GOT3 (cell line): ENCODE measurements at regions not wholly inside any gene's neighbourhood (a gene's known extent, or its start where the extent isn't known, plus 50 kb on each side); places are given as distances from the start of the nearest gene placed in this dataset.

ENCODE experiments used
- DNase-seq: peaks from one replicate; lab custom pipeline; 2025; ENCODE audit warnings: mixed read lengths; lab: John Stamatoyannopoulos, UW

GRCh38 chr13:77480066-77480465, 55.4 kb upstream of the SCEL start:
- DNase-seq = no peak

DNA sequence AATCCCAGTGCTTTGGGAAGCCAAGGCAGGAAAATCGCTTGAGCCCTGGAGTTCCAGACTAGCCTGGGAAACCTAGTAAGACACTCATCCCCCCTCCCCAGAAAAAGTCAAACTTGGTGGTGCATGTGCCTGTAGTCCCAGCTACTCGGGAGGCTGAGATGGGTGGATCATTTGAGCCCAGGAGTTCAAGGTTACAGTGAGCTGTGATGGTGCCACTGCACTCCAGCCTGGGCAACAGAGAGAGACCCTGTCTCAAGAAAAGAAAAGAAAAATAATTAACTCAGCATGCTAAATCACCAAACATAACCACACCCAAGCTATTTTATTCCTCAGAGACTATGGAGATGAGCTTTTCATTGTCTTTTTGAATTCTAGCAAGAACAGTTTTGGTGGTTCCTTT, 56.2 kb upstream of the SCEL start:
- no peak for DNase-seq

DNA sequence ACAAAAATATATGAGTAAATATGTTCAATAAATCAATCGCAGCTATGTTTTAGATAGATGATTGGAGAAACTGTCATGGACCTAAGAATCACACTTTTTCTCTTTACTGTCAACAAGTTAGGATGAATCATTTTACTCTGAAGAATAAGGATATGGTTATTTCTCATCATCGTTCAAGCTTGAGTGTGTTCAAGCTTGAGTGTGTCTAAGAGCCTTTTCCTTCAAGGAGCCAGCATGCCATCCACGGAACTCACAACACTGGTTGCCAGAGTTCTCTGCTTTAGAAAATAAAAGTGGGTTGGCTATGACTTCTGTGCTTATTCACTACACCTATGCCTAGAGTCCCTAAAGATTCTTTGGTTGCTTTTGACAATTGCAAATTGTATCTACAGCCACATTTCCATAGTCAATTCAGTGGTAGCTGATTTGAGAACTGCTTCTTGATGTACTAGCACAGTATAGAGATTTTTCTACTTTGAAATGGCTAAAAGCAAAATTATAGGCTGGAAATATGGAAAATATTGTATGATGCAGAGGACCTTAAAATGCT, 58.1 kb upstream of the SCEL start:
- no peak for DNase-seq

- DNase-seq = no peak
Measured at GRCh38 chr13:77476456-77476855, 59.0 kb upstream of the SCEL start.

DNA sequence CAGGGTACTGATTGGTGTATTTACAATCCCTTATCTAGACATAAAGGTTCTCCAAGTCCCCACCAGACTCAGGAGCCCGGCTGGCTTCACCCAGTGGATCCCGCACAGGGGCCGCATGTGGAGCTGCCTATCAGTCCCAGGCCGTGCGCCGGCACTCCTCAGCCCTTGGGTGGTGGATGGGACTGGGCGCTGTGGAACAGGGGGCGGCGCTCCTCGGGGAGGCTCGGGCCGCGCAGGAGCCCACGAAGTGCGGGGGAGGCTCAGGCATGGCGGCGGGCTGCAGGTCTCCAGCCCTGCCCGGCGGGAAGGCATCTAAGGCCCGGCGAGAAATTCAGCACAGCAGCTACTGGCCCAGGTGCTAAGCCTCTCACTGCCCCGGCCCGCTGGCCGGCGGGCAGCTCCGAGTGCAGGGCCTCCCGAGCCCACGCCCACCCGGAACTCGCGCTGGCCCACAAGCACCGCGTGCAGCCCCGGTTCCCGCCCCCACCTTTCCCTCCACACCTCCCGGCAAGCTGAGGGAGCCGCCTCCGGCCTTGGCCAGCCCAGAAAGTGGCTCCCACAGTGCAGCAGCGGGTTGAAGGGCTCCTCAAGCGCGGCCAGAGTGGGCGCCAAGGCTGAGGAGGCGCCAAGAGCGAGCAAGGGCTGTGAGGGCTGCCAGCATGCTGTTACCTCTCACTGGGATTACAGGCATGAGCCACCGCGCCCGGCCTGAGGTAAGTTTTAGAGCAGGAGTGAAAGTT, 60.0 kb upstream of the SCEL start:
- DNase-seq = no peak

GRCh38 chr13:77470986-77471385, 64.5 kb upstream of the SCEL start:
- DNase-seq = no peak

GRCh38 chr13:77466753-77467422, 68.6 kb upstream of the SCEL start:
- DNase-seq = no peak

- no peak for DNase-seq
Measured at GRCh38 chr13:77465603-77466195, 69.8 kb upstream of the SCEL start.

DNA sequence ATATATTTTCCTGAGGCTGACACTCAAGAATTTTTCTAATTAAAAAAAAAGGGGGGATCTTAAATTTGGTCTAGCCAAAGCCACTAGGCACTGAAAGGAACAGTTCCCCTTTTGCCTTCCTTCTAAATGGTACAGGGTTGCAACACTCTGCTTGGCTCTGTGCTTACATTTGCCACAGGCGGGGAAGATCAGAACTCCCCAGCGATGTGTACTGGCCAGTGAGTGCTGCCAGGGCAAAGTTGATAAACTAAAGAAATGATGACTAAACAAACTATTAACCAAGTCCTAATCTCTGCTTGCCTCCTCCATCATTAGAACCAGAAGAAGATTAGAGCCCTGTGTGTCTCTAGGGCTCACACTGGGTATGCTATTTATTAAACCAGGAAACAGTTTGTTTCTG, 75.3 kb upstream of the SCEL start:
- DNase-seq = no peak

DNA sequence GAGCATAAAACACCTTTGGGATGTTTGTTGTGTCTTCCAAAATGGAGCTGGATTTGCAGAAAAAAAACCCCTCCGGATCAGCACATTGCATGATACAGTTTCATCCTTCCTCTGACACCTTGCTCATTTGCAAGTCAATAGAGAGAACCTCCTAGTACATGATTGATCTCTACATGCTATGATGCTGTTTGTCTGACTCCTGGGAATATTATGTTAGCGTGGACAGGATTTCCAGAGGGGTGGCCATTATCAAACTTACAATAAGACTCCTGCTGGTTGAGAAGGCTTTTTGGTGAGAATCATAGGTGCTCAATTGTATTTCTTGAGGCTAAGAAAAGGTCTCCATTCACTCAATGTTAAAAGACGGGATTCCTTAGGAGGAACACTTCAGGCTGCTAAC, 75.9 kb upstream of the SCEL start:
- no peak for DNase-seq

GRCh38 chr13:77458736-77459135, 76.8 kb upstream of the SCEL start:
- DNase-seq = no peak

DNA sequence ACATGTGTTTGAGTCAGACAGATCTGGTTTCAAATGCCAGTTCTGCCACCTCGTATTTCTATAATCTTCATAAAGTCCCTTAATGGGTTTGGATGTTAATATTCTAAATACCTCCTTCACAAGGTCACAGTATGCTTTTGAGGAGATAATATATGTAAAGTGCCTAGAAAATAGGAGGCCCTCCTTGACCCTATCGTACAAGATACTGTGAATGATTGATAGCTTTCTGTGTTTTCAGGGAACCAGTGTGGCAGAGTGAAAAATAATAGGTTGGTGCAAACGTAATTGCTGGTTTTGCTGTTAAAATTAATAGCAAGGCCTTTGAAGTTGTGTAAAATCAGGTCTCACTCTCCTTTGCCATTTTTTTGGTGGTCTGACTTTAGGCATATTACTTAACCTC, 77.5 kb upstream of the SCEL start:
- no peak for DNase-seq

GRCh38 chr13:77456271-77456670, 79.2 kb upstream of the SCEL start:
- no peak for DNase-seq

DNA sequence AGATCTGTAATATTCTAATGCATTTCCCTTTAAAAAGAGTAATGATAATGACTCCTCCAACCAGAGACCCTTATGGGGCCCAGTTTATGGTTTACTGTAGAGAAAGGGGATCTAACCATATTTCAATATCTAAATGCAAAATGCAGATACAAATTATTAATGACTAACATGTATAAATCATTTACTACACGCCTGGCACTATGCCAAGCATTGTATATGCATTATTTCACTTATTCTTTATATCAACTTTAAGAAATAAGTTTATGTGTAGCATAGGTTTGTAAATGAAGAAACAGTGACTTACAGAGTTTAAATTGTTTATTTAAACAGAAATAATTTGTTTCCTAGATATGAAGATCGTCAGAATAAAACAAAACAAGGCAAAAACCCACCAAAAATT, 86.2 kb upstream of the SCEL start:
- DNase-seq = no peak

DNA sequence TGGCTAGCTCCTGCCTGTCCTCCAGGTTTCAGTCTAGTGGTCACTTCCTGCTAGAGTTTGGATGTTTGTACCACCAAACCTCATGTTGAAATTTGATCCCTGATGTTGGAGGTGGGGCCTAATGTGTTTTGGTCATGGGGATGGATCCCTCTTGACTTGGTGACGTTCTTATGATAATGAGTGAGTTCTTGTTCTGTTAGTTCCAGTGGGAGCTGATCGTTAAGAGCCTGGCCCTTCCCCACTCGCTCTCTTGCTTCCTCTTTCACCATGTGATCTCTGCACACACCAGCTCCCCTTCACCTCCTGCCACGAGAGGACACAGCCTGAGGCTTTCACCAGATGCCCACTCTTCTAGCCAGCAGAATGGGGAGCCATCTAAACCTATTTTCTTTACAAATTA, 86.8 kb upstream of the SCEL start:
- DNase-seq = no peak

- no peak for DNase-seq
Measured at GRCh38 chr13:77443511-77443910, 92.0 kb upstream of the SCEL start.

GRCh38 chr13:77437267-77437666, 98.2 kb upstream of the SCEL start:
- no peak for DNase-seq

GRCh38 chr13:77434289-77434688, 101.2 kb upstream of the SCEL start:
- DNase-seq = no peak

- DNase-seq = no peak
Measured at GRCh38 chr13:77431449-77431848, 104.1 kb upstream of the SCEL start.

DNA sequence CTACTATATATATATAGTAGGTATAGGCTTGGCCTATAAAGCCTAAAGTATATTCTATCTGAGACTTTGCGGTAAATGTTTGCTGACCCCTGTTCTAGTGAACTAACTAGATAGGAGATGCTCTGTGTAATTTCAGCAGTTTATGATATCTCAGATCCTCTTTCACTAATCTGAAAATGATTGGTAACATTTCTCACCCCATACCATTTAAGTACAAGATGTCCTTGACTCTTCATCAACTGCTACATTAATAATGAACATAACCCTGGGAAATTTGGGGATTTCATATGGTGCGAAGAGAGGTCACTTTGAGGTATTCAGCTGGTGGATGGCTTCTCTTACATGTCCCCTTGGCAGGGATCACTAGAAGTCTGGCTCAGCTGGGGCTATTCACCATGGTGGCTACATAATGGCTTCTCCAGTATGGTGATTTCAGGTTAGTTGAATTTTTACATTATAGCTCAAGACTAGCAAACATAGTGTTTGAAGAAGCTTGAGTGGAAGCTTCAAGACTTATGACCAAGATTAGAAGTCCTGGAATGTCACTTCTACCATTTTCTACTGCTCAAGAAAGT, 103.6 kb upstream of the MYCBP2 start:
- no peak for DNase-seq

DNA sequence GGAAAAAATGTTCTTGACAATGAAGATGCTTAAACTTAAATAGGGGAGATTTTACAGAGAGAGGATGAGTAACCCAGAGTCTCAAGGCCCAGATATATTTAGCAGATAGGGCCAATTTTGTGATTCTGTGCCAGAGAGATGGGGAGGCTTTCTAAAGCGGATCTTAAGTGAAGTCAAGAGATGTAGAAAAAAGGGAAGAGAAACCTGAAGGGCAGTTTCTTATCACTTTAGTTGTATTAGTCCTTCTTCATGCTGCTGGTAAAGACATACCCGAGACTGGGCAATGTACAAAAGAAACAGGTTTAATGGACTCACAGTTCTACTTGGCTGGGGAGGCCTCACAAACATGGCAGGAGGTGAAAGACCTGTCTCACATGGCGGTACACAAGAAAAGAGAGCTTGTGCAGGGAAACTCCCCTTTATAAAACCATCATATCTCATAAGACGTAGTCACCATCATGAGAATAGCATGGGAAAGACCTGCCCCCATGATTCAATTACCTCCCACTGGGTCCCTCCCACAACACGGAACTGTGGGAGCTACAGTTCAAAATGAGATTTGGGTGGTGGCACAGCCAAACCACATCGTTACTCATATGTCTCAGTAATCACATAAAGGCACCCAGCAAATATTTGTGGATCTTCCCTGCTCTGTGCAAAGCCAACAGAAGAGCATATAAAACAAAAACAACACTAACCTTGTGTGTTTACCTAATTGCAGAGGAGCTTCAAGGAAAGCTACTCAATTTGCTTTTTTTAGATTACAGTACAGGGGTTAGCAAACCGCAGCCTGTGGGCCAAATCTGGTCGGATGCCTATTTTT, 102.6 kb upstream of the MYCBP2 start:
- DNase-seq = no peak

GRCh38 chr13:77425705-77426104, 98.8 kb upstream of the MYCBP2 start:
- no peak for DNase-seq
